GM18858 (cell line): ENCODE measurements at regions not wholly inside any gene's neighbourhood (a gene's known extent, or its start where the extent isn't known, plus 50 kb on each side); places are given as distances from the start of the nearest gene placed in this dataset.
"Not testable (repeated sequence)": the region's sequence is repeated elsewhere in the genome, so short reads cannot be mapped to it uniquely, and the experiment has no call there.

ENCODE experiments used
- ATAC-seq: cut with Tn5 transposase; IDR thresholded peaks from one replicate; pipeline ENCODE4 v1.9.1; 2021; ENCODE audit not compliant: unreplicated experiment

DNA sequence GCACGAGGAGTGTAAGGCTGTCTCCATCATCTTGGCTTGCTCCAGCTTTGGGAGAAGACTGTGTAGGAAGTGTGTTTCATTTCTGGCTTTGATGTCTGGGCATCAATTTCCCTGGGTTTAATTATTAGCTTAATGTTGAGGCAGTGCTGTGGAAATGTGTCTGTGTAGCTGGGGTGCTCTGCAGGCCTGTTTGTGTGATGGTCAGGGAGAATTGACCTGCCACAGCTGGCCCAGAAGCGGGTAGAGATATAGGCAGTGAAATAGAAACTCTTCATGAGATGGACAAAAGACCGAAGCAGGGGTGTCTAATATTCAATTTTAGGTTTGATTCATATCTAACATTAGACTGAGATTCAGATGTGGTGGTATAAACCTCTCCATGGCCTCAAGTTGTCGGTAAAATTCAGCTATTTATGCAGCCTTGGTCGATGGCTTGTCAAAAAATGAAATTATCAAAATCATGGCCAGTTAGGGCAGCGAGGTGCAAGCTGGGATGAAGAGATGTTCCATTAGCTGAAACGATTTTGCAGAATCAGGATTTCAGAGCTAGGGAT, 95.3 kb upstream of the SNX9 start:
- no peak for ATAC-seq

DNA sequence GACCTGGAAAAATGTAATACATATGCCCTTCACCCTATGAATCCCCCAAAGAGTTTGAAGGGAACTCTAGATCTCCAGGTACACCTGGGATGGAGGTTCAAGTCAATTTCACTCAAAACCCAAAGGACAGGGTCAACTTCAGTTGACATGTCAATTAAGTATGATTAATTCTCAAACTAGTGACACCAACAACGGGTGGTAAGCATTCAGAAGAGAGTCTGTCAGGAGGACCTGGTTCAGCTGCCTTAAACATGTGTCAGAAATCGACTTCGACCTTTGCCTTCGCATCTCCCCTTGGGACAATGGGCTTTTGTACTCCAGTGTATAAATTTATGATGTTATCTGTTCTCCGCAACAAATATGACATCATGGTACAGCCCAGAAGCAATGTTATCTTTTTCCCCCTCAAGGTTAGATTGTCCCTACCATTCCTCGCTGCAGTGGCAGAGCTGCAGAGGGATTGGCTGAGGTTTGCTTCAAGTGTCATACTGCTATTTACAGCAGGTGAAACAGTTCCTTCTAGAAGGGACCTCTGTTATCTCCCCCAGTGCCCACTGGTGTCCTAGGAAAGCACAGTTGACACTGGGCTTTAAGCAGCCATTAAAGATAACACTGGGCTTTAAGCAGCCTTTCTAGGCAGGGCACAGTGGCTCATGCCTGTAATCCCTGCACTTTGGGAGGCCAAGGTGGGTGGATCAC, 94.7 kb upstream of the SNX9 start:
- ATAC-seq: no peak

DNA sequence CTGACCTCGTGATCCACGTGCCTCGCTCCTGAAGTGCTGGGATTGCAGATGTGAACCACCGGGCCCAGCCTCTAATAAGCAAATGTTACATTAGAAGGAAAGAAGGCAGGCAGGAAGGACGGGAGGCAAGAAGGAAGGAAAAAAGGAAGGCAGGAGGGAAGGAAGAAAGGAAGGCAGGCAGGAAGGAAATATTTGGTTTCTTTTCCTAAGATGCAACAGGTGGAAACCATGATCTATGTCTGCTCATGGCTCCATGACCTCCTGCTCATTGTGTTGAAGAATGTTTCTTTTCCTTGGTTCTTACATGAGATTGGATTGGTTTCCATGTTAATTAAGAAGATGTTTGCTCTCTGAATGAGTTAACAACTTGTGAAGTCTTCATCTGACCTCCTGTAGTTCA, 91.8 kb upstream of the SNX9 start:
- no peak for ATAC-seq

DNA sequence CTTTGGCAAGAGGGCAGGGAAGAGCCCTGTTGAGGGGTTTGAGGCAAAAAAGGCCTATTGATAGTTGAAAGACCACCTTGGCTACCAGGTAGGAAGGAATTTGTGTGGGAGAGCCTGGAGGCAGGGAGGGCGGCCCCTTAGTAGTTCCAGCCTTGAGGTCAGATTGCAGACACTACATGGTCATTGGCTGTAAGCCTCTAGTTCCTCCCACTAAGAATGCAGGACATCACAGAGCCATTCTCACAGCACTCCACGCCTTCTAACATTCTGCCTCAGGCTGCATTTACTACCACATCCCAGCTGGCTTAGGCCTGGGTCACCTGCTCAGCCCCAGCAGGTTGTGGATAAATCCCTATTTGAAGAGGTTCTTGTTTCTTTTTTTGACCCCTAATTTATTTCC, 91.0 kb upstream of the SNX9 start:
- ATAC-seq: no peak

DNA sequence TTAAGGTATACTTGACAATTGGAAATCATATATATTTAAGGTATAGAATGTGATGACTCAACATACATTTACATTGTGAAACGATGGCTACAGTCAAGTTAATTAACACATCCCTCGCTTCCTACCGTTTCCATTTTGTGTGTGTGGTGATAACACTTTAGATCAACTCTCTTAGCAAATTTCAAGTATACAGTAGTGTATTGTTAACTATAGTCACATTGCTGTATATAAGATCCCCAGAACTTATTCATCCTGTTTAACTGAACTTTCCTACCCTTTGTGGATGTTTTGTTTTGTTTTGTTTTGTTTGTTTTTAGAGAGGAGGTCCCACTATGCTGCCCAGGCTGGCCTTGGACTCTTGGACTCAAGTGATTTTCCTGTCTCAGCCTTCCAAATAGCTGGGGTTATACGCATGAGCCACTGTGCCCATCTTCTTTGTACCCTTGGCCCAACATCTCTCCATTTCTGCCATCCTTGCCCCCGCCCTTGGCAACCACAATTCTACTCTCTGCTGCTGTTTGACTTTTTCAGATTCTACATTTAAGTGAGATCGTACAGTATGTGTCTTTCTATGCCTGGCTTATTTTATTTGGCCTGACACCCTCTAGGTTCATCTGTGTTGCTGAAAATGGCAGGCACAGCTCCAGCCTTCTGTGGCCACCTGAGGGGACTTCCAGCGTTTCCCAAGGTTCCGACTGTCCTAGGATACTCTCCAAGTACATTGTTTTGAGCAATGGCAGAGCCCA, 90.5 kb upstream of the SNX9 start:
- ATAC-seq: no peak

DNA sequence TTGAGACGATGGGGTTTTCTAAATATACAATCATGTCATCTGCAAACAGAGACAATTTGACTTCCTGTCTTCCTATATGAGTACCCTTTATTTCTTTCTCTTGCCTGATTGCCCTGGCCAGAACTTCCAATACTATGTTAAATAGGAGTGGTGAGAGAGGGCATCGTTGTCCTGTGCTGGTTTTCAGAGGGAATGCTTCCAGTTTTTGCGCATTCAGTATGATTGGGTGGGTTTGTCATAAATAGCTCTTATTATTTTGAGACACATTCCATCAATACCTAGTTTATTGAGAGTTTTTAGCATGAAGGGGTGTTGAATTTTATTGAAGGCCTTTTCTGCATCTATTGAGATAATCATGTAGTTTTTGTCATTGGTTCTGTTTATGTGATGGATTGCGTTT, 86.5 kb upstream of the SNX9 start:
- ATAC-seq: not testable (repeated sequence)

DNA sequence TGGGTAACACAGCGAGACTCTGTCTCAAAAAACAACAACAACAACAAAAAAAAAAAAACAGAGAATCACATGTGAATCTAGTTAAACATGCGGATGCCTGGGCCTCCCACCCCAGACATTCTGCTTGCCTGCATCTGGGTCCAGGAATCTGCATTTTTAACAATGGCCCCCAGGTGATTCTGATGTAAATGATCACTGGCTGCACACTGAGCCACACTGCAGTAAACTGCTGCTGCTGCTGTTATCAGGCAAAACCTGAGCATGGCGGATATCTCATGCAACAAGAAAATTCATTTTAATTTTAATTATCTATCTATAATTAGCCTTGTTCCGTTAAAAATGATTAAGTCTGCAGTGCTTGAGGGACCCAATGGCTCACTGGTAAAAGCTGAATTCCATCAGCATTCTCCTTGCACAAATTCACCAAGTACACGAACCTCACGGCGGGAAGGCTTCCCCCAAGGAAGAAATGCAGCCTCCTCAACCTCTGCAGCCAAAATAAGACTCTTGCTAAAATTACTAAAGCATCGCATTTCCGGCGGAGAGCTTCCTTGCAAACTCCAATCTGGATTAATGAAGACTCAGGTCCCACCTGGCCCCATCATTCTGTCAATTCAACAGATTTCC, 81.6 kb upstream of the SNX9 start:
- no peak for ATAC-seq

DNA sequence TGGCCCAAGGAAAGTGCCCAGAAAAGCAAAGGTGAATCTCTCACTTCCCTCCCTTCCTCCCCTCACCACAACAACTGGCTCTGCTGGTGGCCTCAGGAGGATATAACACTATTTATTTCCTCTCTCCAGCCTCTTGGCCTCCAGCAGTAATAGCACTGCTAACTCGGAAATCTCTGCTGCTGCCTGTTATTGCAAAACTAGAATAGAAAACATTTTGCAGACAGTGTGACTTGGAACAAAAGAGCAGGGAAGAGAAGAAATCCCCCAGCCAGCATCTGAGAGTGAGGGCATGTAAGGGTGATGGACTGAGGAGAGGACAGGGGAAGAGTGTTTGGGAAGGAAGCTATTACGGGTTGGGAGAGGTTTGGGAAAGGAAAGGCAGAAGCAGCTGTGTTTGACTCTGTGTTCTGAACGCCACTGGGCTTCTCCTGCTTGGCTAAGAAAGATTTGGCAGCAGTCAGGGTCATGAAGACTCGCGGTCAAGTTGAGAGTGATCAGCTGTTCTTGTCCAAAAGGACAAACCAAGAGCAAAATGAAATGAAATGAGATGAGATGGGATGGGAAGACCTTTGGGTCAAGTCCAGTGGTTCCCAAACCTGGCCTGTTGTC, 81.0 kb upstream of the SNX9 start:
- no peak for ATAC-seq

DNA sequence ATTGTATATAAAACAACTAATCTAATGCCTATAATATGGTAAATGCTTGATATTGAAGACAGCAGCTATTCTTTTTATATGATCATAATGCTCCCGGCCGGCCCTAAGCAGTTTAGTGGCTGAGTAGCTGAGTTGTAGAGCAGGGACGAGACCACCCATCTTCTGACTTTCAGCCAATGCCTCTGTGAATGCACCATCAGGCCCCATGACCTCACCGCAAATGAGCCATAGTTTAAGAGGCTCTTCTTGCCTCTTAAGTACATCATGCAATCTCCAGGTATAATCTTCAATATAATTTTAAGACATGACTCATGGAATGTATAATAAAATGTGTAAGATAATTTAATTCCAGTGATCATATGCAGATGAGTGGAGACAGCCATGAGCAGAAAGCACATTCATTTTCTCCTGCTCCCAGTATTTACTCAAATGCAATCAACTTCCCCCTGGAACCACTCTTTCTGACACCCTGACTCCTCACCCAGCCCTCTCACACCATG, 78.9 kb upstream of the SNX9 start:
- ATAC-seq: no peak

DNA sequence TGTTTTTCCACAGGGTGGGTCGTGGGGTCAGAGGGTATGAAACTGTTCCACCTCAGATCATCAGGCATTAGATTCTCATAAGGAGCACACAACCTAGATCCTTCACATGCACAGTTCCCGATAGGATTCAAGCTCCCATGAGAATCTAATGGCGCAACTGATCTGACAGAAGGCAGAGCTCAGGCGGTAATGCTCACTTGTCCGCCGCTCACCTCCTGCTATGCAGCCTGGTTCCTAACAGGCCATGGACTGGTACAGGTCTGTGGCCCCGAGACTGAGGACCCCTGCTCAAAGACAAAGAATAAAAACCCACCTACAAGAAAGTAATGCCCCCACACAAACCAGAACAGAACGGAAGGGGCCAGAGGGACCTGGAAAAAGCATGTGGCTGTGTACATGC, 76.1 kb upstream of the SNX9 start:
- ATAC-seq: no peak

DNA sequence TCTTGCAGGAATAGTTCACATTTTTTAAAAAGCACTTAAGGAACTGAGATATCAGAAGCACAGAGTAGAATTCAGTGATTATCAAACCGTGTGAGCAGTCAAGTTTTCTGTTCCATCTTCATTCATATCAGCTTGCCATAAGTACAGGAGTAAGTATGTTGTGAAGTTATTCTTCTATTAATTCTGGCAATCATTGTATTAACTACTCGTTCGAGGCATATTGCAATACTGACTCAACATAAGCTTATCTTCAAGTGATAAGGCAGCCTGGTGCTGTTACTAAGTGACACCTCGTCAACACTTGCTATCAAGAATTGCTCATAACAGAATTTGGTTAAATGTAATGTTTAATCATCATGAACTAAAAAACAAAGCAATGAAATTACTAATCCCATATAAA, 75.7 kb upstream of the SNX9 start:
- ATAC-seq: no peak

DNA sequence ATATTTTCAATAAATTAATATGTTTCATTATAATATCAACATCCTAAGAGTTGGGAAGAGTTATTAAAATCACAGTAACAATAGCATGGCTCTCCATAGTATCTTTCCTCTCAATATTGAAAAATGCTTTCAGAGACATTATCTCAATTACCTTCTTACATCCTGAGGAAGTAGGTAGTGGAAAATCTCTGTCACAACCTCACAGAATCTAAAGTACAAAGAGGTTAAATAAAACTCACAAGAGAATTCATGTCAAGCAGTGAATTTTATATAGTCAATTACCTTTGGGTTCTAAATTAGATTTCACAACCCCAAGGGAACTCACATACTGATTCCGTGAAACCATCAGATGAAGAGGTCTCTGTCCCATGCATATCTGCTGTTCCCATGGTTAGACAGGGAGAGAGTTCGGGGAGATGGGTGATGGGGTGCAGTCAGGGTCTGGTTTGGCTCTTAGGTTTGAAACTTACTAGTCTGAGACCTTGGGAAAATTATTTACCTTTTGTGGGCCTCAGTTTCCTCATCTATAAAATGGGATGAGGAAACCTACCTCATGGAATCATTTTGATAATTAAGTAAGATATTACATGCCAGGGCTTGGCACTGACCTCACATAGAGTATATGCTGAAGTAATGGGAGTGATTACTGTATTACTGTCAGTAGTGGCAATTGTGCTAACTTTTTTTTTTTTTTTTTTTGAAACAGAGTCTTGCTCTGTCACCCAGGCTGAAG, 74.0 kb upstream of the SNX9 start:
- no peak for ATAC-seq

DNA sequence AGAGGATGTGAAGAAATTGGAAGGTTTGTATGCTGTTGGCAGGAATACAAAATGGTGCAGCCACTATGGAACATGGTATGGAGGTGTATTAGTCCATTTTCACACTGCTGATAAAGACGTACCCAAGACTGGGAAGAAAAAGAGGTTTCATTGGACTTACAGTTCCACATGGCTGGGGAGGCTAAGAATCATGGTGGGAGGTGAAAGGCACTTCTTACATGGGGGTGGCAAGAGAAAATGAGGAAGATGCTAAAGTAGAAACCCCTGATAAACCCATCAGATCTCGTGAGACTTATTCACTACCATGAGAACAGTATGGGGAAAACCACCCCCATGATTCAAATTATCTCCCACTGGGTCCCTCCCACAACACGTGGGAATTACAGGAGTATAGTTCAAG, 72.1 kb upstream of the SNX9 start:
- not testable (repeated sequence) for ATAC-seq

DNA sequence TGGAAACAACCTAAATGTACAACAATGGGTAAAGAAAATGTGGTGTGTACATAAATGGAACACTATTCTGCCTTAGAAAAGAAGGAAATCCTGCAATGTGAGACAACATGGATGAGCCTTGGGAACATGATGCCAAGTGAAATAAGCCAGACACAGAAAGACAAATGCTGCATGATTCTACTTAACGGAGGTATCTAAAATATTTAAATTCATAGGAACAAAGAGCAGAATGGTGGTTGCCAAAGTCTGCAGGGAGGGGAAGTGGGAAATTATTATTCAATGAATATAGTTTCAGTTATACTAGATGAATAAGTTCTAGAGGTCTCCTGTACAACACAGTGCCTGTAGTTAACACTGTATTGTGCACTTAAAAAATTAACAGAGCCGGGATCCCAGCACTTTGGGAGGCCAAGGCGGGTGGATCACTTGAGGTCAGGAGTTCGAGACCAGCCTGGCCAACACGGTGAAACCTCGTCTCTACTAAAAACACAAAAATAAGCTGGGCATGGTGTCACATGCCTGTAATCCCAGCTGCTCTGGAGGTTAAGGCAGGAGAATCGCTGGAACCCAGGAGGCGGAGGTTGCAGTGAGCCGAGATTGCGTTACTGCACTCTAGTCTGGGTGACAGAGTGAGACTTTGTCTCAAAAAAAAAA, 71.4 kb upstream of the SNX9 start:
- ATAC-seq: no peak

DNA sequence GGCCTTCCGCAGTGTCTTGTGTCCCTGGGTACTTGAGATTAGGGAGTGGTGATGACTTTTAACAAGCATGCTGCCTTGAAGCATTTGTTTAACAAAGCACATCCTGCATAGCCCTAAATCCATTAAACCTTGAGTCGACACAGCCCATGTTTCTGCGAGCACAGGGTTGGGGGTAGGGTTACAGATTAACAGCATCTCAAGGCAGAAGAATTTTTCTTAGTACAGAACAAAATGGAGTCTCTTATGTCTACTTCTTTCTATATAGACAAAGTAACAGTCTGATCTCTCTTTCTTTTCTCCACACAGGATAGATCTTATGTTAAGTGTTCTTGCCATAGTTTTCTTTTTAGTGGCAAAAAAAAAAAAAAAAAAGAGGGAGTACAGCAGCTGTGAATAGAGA, 70.2 kb upstream of the SNX9 start:
- ATAC-seq: not testable (repeated sequence)

DNA sequence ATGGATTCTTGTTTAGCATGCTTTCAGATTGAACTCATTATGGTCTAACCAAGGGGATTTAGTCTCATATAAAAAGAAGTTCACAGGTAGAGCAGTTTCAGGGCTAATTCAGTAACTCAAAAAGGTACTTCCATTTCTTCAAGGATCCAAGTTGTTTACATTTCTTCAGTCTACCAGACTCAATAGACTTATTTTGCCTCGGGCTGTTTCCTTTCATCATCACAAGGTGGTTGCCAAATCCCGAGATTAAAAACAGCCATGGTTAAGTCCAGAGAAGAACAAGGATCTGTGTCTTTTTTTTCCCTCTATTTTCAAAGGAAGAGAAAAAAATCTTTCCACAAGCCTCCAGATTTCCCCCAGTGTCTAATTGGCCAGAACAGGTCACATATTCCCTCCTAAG, 69.8 kb upstream of the SNX9 start:
- ATAC-seq: no peak

DNA sequence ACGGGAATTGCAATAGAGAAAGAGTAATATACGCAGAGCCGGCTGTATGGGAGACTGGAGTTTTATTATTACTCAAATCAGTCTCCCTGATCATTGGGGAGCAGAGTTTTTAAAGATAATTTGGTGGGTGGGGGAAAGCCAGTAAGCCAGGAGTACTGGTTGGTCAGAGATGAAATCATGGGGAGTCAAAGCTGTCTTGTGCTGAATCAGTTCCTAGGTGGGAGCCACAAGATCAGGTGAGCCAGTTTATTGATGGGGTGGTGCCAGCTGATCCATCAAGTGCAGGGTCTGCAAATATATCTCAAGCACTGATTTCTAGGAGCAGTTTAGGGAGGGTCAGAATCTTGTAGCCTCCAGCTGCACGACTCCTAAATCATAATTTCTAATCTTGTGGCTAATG, 69.2 kb upstream of the SNX9 start:
- not testable (repeated sequence) for ATAC-seq

DNA sequence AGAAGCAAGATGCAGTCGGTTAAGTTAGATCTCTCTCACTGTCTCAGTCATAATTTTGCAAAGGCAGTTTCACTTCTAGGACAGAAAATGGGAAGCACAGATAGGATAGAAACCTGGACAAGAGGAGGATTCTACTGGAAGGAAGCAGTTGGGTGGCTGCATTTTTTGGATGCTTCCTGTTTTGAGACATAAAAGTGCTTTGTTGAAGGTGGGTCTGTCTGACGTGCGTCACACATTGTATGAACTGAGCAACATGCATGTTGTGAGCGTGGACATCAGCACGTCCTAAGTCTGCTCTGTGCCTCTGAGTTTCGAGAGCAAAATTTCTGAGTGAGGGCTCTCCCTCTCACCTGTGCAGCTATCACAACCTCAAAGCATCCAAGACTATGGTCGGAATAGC, 68.7 kb upstream of the SNX9 start:
- no peak for ATAC-seq

DNA sequence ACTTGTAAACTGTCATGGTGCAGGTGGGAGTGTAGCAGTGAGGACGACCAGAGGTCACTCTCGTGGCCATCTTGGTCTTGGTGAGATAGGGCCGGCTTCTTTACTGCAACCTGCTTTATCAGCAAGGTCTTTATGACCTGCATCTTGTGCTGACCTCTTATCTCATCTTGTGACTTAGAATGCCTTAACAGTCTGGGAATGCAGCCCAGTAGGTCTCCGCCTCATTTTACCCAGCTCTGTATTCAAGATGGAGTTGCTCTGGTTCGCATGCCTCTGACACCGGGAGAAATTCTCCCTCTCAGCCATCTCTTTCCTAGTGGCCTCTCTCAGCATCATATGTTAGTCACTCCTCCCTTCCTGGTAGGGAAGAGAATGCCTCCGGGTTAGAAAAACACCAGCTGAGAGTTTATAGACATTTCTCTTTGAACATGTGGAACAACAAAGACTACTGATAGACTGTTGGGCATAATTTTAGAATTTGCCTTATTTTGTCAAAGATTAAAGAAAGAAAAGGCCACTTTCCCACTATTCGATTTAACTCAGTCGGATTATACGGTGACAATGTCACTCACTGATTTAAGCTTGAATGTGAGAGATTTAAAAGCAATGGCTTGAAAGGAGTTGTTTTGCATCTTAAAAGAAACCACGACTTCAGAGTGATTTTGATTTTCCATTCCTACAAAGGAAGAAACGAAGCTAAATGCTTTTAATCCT, 67.9 kb upstream of the SNX9 start:
- no peak for ATAC-seq
